Activated naive CD8-positive, alpha-beta T cell treated with anti-CD3 and anti-CD28 coated beads for 36 hours (primary cell): ENCODE measurements at regions not wholly inside any gene's neighbourhood (a gene's known extent, or its start where the extent isn't known, plus 50 kb on each side); places are given as distances from the start of the nearest gene placed in this dataset.
"Not testable (repeated sequence)": the region's sequence is repeated elsewhere in the genome, so short reads cannot be mapped to it uniquely, and the experiment has no call there.

ENCODE experiments used
- DNase-seq: peaks from one replicate; pipeline ENCODE4 v3.0.0; 2021
- H3K27ac Mint-ChIP-seq: one replicate; pipeline ENCODE4 v1.8.0; 2022; ENCODE audit warnings: mild to moderate bottlenecking, moderate library complexity, mixed read lengths
- H3K27me3 Mint-ChIP-seq: one replicate; pipeline ENCODE4 v1.8.0; 2022; ENCODE audit warnings: mild to moderate bottlenecking, mixed read lengths
- H3K36me3 Mint-ChIP-seq: one replicate; pipeline ENCODE4 v1.8.0; 2021; ENCODE audit warnings: mild to moderate bottlenecking, mixed read lengths
- H3K4me1 Mint-ChIP-seq: one replicate; pipeline ENCODE4 v1.8.0; 2021; ENCODE audit warnings: mixed read lengths
- H3K4me3 Mint-ChIP-seq: one replicate; pipeline ENCODE4 v1.8.0; 2022; ENCODE audit warnings: mild to moderate bottlenecking, moderate library complexity, mixed read lengths
- H3K9me3 Mint-ChIP-seq: one replicate; pipeline ENCODE4 v1.8.0; 2022; ENCODE audit warnings: mixed read lengths

DNA sequence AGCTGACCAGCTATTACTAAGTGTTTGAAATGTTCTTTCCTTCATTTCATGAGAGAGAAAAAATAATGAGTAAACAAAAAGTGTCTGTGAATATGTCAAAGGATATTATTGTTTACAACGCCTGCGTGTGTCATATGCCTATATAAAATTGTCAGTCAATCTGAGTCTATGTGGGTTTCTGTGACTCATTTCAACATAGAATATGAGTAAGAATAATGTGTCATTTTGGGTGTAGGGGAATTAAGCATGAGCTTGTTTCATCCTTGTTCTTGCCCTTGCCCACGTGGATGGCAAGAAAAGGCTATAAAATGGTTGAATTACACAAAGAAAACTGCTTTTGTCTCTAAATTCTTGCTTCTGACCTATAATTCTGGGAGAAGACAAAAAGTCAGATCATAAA, 466.0 kb downstream of the PTH2R start:
- H3K27me3 Mint-ChIP-seq: no peaks in the 10 kb centered on the region
- no peaks in the 10 kb centered on the region for H3K4me1 Mint-ChIP-seq
- no peak overlapping the region for H3K27ac Mint-ChIP-seq
- H3K4me3 Mint-ChIP-seq: no peak overlapping the region
- H3K36me3 Mint-ChIP-seq: no peaks in the 10 kb centered on the region
- peaks cover 3% of the 10 kb centered on the region for H3K9me3 Mint-ChIP-seq
- DNase-seq: no peak

- DNase-seq: no peak
- no peaks in the 10 kb centered on the region for H3K36me3 Mint-ChIP-seq
- H3K27ac Mint-ChIP-seq: no peak overlapping the region
- H3K4me1 Mint-ChIP-seq: no peaks in the 10 kb centered on the region
- peaks cover 2% of the 10 kb centered on the region for H3K9me3 Mint-ChIP-seq
- no peak overlapping the region for H3K4me3 Mint-ChIP-seq
- no peaks in the 10 kb centered on the region for H3K27me3 Mint-ChIP-seq
These were observed 473.1 kb downstream of the PTH2R start for GRCh38 chr2:208879666-208880065.

DNA sequence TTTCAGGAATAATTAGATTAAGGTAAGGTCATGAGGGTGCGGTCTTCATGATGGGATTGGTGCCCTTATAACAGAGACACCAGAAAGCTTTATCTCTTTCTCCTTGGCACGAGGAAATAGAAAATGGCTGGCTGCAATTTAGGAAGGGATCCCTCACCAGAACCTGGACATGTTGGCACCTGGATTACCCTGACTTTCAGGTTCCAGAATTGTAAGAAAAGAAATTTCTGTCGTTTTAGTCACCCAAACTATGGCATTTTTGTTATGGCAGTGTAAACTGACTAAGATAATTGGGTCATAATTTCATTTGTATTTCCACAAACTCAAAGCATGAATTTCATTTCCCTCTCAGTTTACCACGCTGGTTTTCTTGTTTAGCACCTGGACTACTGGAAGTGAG, 473.6 kb downstream of the PTH2R start:
- Mint-ChIP-seq H3K4me3 (no peak overlapping the region), H3K9me3 (peaks cover 2% of the 10 kb centered on the region), H3K27me3 (no peaks in the 10 kb centered on the region), H3K27ac (no peak overlapping the region), H3K36me3 (no peaks in the 10 kb centered on the region), H3K4me1 (no peaks in the 10 kb centered on the region)
- no peak for DNase-seq

GRCh38 chr2:208890486-208890885, 483.9 kb downstream of the PTH2R start:
- no peaks in the 10 kb centered on the region for H3K36me3 Mint-ChIP-seq
- H3K9me3 Mint-ChIP-seq: no peaks in the 10 kb centered on the region
- H3K27ac Mint-ChIP-seq: no peak overlapping the region
- no peak overlapping the region for H3K4me3 Mint-ChIP-seq
- H3K27me3 Mint-ChIP-seq: no peaks in the 10 kb centered on the region
- no peaks in the 10 kb centered on the region for H3K4me1 Mint-ChIP-seq
- no peak for DNase-seq

DNA sequence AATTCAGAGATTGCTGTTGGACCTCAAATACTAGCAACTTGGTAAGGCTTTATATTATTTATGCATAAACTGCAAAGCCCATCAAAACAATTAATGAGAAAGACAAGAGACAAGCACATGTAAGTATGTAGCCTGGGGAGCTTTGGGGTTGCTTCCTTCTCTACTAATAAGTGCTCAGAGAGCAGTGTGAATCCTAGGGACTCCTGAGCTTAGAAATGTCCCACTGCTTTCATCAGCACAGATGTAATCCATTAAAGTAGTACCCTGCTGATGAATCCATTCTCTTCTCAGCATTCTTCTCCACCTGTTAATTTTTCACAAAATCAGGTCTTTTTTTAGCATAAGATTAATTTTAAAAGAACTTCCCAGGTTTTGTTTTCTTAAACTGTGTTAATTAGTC, 485.6 kb downstream of the PTH2R start:
- Mint-ChIP-seq H3K4me1 (no peaks in the 10 kb centered on the region), H3K9me3 (no peaks in the 10 kb centered on the region), H3K27me3 (no peaks in the 10 kb centered on the region), H3K4me3 (no peak overlapping the region), H3K36me3 (no peaks in the 10 kb centered on the region), H3K27ac (no peak overlapping the region)
- DNase-seq: no peak

DNA sequence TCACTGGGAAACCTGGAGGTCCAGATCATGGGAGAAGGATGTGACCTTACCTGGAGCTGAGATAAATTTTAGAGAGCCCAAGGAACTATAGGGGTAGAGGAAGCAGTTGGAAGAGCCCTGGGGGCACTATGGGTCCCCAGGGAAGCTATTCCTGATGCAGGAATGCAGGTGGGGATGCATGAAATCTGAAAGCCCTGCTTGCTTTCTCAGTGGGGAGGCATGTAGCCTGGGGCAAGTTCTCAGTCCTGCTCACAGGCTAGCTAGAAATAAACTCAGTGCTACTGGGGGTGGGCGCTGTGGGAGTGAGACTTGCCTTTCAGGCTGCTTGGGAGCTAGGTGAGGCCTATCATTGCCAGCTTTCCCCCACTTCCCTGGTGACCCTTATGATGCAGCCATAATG, 499.7 kb downstream of the PTH2R start:
- no peak for DNase-seq
- no peaks in the 10 kb centered on the region for H3K4me1 Mint-ChIP-seq
- no peak overlapping the region for H3K4me3 Mint-ChIP-seq
- no peaks in the 10 kb centered on the region for H3K27me3 Mint-ChIP-seq
- no peaks in the 10 kb centered on the region for H3K36me3 Mint-ChIP-seq
- H3K9me3 Mint-ChIP-seq: peaks cover 8% of the 10 kb centered on the region
- no peak overlapping the region for H3K27ac Mint-ChIP-seq

DNA sequence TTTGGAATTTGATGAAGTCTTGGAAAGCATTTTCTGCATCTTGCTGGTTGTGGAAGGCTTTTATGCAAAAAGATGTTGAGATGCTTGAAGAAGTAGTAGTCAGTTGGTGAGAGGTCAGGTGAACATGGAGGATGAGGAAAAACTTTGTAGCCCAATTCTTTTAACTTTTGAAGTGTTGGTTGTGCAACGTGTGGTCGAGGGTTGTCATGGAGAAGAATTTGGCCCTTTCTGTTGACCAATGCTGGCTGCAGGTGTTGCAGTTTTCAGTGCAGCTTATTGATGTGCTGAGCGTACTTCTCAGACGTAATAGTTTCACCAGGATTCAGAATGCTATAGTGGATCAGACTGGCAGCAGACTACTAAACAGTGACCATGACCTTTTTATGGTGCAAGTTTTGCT, 508.4 kb upstream of the MAP2 start:
- Mint-ChIP-seq H3K4me1 (no peaks in the 10 kb centered on the region), H3K9me3 (peaks cover 4% of the 10 kb centered on the region), H3K27ac (no peak overlapping the region), H3K27me3 (no peaks in the 10 kb centered on the region), H3K36me3 (no peaks in the 10 kb centered on the region), H3K4me3 (no peak overlapping the region)
- no peak for DNase-seq

DNA sequence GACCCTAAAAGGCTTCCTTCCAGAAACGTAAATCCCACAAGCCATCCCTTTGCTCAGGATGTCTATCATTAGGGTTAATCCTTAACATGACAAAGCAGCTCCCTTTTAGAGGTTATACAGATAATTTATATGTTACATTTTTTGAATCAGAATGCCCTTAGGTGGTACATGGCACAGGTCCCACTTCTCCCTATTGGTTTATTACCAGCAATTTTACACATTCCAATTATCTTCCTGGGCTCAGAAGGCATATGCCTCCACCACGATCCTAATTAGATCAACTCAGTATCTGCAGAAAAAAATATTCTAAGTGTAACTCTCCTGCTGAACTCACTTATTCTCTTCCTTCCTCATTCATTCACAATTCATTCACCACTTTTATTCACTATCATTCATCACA, 507.0 kb upstream of the MAP2 start:
- Mint-ChIP-seq H3K4me3 (no peak overlapping the region), H3K36me3 (no peaks in the 10 kb centered on the region), H3K27me3 (no peaks in the 10 kb centered on the region), H3K9me3 (peaks cover 9% of the 10 kb centered on the region), H3K4me1 (no peaks in the 10 kb centered on the region), H3K27ac (no peak overlapping the region)
- no peak for DNase-seq

GRCh38 chr2:208921358-208921757, 502.5 kb upstream of the MAP2 start:
- H3K27ac Mint-ChIP-seq, H3K4me3 Mint-ChIP-seq, H3K4me1 Mint-ChIP-seq, H3K27me3 Mint-ChIP-seq, H3K36me3 Mint-ChIP-seq, DNase-seq: not testable (repeated sequence)
- H3K9me3 Mint-ChIP-seq: peaks cover 14% of the 10 kb centered on the region

DNA sequence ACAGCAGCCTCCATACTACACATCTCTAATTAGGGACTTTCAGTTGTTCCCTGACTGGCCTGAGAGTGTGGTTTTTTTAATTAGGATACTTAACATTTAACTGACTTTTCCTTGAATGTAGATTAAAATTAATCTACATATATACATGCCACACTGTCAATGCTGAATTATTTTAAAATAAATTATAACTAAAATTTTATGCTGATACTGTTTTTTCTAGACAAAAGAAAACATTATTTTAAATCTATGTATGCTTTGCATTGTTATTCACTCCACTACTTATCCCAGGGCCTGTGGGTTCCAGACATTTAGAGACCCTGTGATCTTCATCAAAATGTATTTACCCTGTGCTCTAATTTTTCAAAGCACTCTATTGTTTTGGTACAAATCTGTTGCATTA, 496.0 kb upstream of the MAP2 start:
- H3K36me3 Mint-ChIP-seq: no peaks in the 10 kb centered on the region
- no peak for DNase-seq
- no peak overlapping the region for H3K27ac Mint-ChIP-seq
- H3K9me3 Mint-ChIP-seq: peaks cover under 1% of the 10 kb centered on the region
- H3K4me3 Mint-ChIP-seq: no peak overlapping the region
- no peaks in the 10 kb centered on the region for H3K27me3 Mint-ChIP-seq
- H3K4me1 Mint-ChIP-seq: no peaks in the 10 kb centered on the region

- no peaks in the 10 kb centered on the region for H3K36me3 Mint-ChIP-seq
- H3K4me3 Mint-ChIP-seq: no peak overlapping the region
- no peaks in the 10 kb centered on the region for H3K4me1 Mint-ChIP-seq
- DNase-seq: no peak
- H3K9me3 Mint-ChIP-seq: no peaks in the 10 kb centered on the region
- H3K27me3 Mint-ChIP-seq: no peaks in the 10 kb centered on the region
- H3K27ac Mint-ChIP-seq: no peak overlapping the region
These were observed 494.5 kb upstream of the MAP2 start for GRCh38 chr2:208929139-208929864.

GRCh38 chr2:208929894-208930427, 493.9 kb upstream of the MAP2 start:
- Mint-ChIP-seq H3K27ac (no peak overlapping the region), H3K9me3 (no peaks in the 10 kb centered on the region), H3K4me1 (no peaks in the 10 kb centered on the region), H3K4me3 (no peak overlapping the region), H3K27me3 (no peaks in the 10 kb centered on the region), H3K36me3 (no peaks in the 10 kb centered on the region)
- no peak for DNase-seq

GRCh38 chr2:208935531-208935930, 488.3 kb upstream of the MAP2 start:
- Mint-ChIP-seq H3K27ac (no peak overlapping the region), H3K4me3 (no peak overlapping the region), H3K4me1 (no peaks in the 10 kb centered on the region), H3K27me3 (no peaks in the 10 kb centered on the region), H3K36me3 (no peaks in the 10 kb centered on the region), H3K9me3 (no peaks in the 10 kb centered on the region)
- DNase-seq: no peak

- Mint-ChIP-seq H3K4me1 (no peaks in the 10 kb centered on the region), H3K27ac (no peak overlapping the region), H3K9me3 (no peaks in the 10 kb centered on the region), H3K27me3 (no peaks in the 10 kb centered on the region), H3K36me3 (no peaks in the 10 kb centered on the region), H3K4me3 (no peak overlapping the region)
- no peak for DNase-seq
These were observed 486.3 kb upstream of the MAP2 start for GRCh38 chr2:208937521-208937920.

DNA sequence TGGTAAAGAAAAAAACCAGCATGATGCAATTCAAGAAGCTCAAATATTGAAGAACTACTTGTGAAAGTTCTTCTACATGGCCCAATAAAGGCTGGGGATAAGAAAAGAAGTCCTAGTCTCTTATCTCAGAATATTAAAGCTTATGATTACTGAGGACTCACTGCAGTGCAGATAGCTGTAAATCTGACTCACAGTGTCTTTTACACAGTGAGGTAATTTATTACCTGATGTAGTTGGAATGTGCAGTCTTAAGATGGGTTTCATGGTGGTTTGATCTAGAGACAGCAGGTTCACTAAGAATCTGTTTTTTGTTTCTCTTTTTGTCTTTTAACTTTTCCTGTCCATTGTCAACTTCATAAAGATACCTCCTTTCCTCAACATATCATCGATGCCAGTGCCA, 484.0 kb upstream of the MAP2 start:
- no peak overlapping the region for H3K27ac Mint-ChIP-seq

GRCh38 chr2:208945719-208946256, 478.1 kb upstream of the MAP2 start:
- no peaks in the 10 kb centered on the region for H3K4me1 Mint-ChIP-seq
- no peak overlapping the region for H3K4me3 Mint-ChIP-seq
- no peak overlapping the region for H3K27ac Mint-ChIP-seq
- H3K27me3 Mint-ChIP-seq: no peaks in the 10 kb centered on the region
- no peak for DNase-seq
- H3K9me3 Mint-ChIP-seq: no peaks in the 10 kb centered on the region
- H3K36me3 Mint-ChIP-seq: no peaks in the 10 kb centered on the region

More for the DNA sequence above, 484.0 kb upstream of the MAP2 start:
- Mint-ChIP-seq H3K27me3 (no peaks in the 10 kb centered on the region), H3K4me3 (no peak overlapping the region), H3K4me1 (no peaks in the 10 kb centered on the region), H3K9me3 (no peaks in the 10 kb centered on the region), H3K36me3 (no peaks in the 10 kb centered on the region)
- DNase-seq: no peak
